ENCODE measurements at regions not wholly inside any gene's neighbourhood (a gene's known extent, or its start where the extent isn't known, plus 50 kb on each side); places are given as distances from the start of the nearest gene placed in this dataset.

- no peak for TF ChIP-seq CTCF (IDR thresholded peaks at IDR 0.05; ENCODE audit: low read depth, low read length)
- H3K4me3 ChIP-seq (ENCODE audit: low read depth, low read length): no peak overlapping the region
These were observed 270.4 kb upstream of the SPRY2 start for GRCh38 chr13:80611310-80611709.

- H3K4me3 ChIP-seq (ENCODE audit: low read depth, low read length): no peak overlapping the region
These were observed 264.8 kb upstream of the SPRY2 start for GRCh38 chr13:80605716-80606115.

GRCh38 chr13:80605011-80605410 is 264.1 kb upstream of the SPRY2 start:
- TF ChIP-seq CTCF (IDR thresholded peaks at IDR 0.05; ENCODE audit: low read depth, low read length): no peak
- no peak overlapping the region for H3K4me3 ChIP-seq (ENCODE audit: low read depth, low read length)

More at GRCh38 chr13:80605716-80606115, 264.8 kb upstream of the SPRY2 start:
- no peak for TF ChIP-seq CTCF (IDR thresholded peaks at IDR 0.05; ENCODE audit: low read depth, low read length)

- no peak for TF ChIP-seq CTCF (IDR thresholded peaks at IDR 0.05; ENCODE audit: low read depth, low read length)
- H3K4me3 ChIP-seq (ENCODE audit: low read depth, low read length): no peak overlapping the region
These were observed 263.2 kb upstream of the SPRY2 start for GRCh38 chr13:80604098-80604497.

GRCh38 chr13:80603351-80603750 is 262.4 kb upstream of the SPRY2 start:
- H3K4me3 ChIP-seq (ENCODE audit: low read depth, low read length): no peak overlapping the region
- TF ChIP-seq CTCF (IDR thresholded peaks at IDR 0.05; ENCODE audit: low read depth, low read length): no peak

- TF ChIP-seq CTCF (IDR thresholded peaks at IDR 0.05; ENCODE audit: low read depth, low read length): no peak
- H3K4me3 ChIP-seq (ENCODE audit: low read depth, low read length): no peak overlapping the region
These were observed 258.8 kb upstream of the SPRY2 start for GRCh38 chr13:80599765-80600164.

- H3K4me3 ChIP-seq (ENCODE audit: low read depth, low read length): no peak overlapping the region
- TF ChIP-seq CTCF (IDR thresholded peaks at IDR 0.05; ENCODE audit: low read depth, low read length): no peak
These were observed 257.3 kb upstream of the SPRY2 start for GRCh38 chr13:80598189-80598588.

Data from WI38 (cell line).